Mucosa of descending colon (tissue), 3 donors: ENCODE measurements at regions not wholly inside any gene's neighbourhood (a gene's known extent, or its start where the extent isn't known, plus 50 kb on each side); places are given as distances from the start of the nearest gene placed in this dataset.
A peak's percentile ranks its signal among the peaks of the same experiment; 100 is the strongest.

Source experiments
- ATAC-seq: fragments of 200-7000 bp; cut with Tn5 transposase; one replicate; pipeline ENCODE4 v1.9.1; 2020; ENCODE audit warnings: mild to moderate bottlenecking, moderate library complexity
- DNase-seq, 3 donors: peaks; one replicate each; pipeline ENCODE4 v3.0.0-alpha.2; 2020
- H3K36me3 ChIP-seq: fragments of 200-600 bp; one replicate; pipeline ENCODE4 v1.8.0; 2021; ENCODE audit warnings: low read depth, mild to moderate bottlenecking
- H3K4me1 ChIP-seq: fragments of 200-600 bp; one replicate; pipeline ENCODE4 v1.8.0; 2021; ENCODE audit warnings: low read depth, mild to moderate bottlenecking
- H3K4me3 ChIP-seq: fragments of 200-600 bp; one replicate; pipeline ENCODE4 v1.8.0; 2021; ENCODE audit warnings: mild to moderate bottlenecking
- H3K9me3 ChIP-seq: fragments of 200-600 bp; one replicate; pipeline ENCODE4 v1.8.0; 2021; ENCODE audit warnings: mild to moderate bottlenecking
- intact Hi-C, 2 donors: fragments of 100-400 bp; cut with DNase I in 1 of 2; cut with micrococcal nuclease in 1 of 2; formaldehyde crosslinking; loops; one replicate each; pipeline versions ENCODE4 v1.11.0 to v1.11.1; 2022; cut with DNase I, micrococcal nuclease
- TF ChIP-seq, protein P1 (sequence below): fragments of 200-600 bp; IDR thresholded peaks from one replicate; pipeline ENCODE4 v1.8.0; 2022; ENCODE audit warnings: antibody characterized with exemption, mild to moderate bottlenecking
- donor health status: DM: no; HTN: no; CAD: no; lungs with moderate emphysema.
- donor health status: DM: no; HTN: no; CAD: no.
- donor health status: DM: no; HTN: yes; CAD: no.

DNA sequence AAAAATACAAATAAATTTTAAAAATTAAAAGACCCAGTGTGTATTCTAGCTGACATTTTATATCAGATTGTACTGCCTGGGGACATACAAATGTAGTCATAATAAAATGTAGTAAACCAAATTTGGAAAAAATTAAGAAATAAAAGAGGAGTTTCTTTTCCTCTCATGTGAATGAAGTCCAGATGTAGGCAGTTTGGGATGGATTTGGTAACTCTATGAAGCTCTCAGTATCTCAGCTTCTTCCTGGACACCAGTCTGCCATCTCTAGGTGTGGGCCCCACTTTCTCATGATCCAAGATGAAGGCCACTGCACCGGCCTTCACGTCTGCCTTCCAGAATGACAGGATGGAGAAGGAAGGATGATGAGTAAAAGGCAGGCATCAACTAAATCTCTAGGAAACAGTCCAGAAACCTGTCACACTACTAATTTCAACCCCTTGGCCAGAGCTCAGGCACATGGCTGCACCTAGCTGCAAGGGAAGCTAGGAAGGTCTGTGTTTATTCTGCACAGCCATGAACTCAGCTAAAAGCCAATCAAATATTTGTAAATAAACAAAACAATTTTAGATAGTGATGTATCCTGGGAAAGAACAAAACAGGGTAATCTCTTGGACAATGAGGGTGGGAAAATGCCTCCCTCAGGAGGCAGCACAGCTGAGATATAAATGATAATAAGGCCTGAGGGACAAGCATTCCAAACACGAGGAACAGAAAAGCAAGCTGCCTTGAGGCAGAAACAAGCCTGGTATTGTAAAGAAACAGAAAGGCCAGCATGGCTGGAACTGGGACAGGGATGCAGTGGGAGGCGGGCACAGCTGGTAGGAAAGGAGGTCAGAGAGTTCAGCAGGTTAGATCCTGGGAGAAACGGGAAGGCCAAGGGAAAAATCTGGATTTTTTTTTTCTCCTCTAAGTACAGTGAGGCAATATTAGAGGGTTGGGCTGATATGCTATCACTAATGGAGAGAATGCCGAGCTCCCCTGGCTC, 88.5 kb upstream of the PTPN1 start:
- Histone ChIP-seq H3K9me3 (peaks cover 3% of the 10 kb centered on the region), H3K36me3 (no peaks in the 10 kb centered on the region), H3K4me1 (peaks cover 27% of the 10 kb centered on the region), H3K4me3 (no peak overlapping the region)
- TF ChIP-seq, protein P1, sequence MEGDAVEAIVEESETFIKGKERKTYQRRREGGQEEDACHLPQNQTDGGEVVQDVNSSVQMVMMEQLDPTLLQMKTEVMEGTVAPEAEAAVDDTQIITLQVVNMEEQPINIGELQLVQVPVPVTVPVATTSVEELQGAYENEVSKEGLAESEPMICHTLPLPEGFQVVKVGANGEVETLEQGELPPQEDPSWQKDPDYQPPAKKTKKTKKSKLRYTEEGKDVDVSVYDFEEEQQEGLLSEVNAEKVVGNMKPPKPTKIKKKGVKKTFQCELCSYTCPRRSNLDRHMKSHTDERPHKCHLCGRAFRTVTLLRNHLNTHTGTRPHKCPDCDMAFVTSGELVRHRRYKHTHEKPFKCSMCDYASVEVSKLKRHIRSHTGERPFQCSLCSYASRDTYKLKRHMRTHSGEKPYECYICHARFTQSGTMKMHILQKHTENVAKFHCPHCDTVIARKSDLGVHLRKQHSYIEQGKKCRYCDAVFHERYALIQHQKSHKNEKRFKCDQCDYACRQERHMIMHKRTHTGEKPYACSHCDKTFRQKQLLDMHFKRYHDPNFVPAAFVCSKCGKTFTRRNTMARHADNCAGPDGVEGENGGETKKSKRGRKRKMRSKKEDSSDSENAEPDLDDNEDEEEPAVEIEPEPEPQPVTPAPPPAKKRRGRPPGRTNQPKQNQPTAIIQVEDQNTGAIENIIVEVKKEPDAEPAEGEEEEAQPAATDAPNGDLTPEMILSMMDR = no peak
- DNase-seq (no peak), ATAC-seq (peak; percentile 8)
- intact Hi-C loops = no loop called here

DNA sequence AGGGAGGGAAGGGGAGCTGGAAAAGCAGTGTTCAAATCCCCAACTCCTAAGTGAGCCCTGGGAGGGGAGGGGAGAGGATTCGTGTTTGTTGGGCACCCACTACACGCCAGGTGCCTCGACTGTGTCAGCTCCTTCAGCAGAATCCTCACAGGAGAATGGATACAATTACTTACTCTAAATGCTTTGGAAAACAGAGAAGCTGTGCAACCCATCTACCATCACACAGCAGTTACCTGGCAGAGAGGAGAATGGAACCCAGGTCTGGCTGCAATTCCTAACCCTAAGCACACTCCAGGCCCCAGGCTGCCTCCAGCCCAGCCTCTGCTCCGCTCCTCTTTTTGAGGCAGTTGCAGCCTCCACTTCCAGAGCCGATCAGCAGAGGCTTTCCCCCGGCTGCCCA, 86.4 kb upstream of the PTPN1 start:
- Histone ChIP-seq H3K4me1 (peaks cover 28% of the 10 kb centered on the region), H3K36me3 (no peaks in the 10 kb centered on the region), H3K9me3 (peaks cover 3% of the 10 kb centered on the region), H3K4me3 (no peak overlapping the region)
- intact Hi-C loops = no loop called here
- no peak for DNase-seq
- no peak for ATAC-seq
- TF ChIP-seq, protein P1 = no peak

DNA sequence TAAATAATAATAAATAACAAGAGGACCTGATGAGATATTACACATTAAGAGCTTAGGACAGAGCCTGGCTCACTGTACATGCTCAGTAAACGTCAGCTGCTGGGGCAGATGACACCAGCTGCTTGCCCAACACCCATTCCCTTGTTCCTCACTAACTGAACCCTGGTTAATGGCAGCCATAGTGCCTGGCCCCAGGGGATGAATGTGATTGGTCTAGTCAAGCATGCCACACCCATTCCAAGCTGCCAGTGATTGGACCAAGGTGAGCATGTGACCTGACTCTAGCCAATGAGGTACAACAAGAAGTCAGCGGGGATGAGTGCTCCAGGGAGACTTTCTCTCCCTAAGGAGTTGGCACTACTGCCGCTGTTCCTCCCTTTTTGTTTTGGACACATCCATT, 85.1 kb upstream of the PTPN1 start:
- intact Hi-C loops = no loop called here
- H3K4me1 ChIP-seq = peaks cover 28% of the 10 kb centered on the region
- ATAC-seq = no peak
- TF ChIP-seq, protein P1 = no peak
- no peaks in the 10 kb centered on the region for H3K36me3 ChIP-seq
- no peak overlapping the region for H3K4me3 ChIP-seq
- no peak for DNase-seq
- peaks cover 3% of the 10 kb centered on the region for H3K9me3 ChIP-seq

DNA sequence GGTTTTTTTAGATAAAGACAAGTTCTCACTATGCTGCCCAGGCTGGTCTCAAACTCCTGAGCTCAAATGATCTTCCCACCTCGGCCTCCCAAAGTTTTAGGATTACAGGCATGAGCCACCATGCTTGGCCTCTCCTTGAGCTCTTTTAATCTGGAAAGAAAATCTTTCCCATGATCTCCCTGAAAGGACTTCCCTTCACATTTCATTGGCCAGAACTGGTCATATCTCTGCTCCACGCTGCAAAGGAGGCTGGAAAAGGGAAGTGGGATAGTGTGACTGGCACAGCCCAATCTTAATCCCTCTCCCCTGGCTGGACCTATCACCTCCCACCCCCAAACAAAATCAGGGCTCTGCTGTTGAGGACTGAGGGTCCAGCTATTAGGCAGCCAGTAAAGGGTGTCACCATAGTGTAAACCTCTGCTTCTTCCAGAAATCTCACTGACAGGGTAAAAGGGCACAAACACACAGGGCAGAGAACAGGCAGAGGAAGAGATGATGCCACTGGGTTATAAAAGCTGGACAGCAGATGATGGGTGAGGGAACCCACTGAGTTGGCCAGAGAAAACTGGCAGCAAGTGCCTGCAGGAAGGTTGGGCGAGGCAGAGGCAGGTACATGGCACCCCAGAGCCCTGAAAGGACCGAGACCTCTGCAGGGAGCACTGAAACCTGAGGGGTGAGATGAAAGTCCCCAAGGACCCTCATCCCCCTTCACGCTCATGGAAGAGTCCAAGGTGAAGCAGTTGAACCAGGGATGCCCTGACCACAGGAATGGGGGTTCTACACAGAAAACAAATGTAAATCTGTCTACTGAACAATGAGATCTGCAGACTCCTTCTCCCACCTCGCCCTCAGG, 83.1 kb upstream of the PTPN1 start:
- intact Hi-C loops = no loop called here
- Histone ChIP-seq H3K9me3 (no peaks in the 10 kb centered on the region), H3K36me3 (no peaks in the 10 kb centered on the region), H3K4me1 (peaks cover 30% of the 10 kb centered on the region), H3K4me3 (no peak overlapping the region)
- TF ChIP-seq, protein P1 = no peak
- no peak for ATAC-seq
- no peak for DNase-seq

DNA sequence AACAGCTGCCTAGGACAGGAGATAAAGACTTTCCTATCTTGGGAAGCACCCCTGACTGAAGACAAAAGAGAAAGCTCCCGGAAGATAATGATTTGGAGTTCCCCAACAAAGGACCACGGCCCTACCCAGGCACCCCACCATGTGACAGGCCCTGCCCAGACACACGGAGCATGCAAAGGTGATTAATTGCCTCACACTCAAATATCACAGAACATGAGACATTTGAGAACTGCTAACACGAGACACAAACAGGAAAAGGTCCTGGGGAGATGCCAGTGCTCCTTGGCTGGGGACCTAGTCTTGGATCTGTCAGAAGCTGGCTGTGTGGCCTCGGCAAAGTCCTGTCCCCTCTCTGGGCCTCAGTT, 82.5 kb upstream of the PTPN1 start:
- DNase-seq (no peak), ATAC-seq (no peak)
- no peaks in the 10 kb centered on the region for H3K36me3 ChIP-seq
- H3K4me3 ChIP-seq = no peak overlapping the region
- peaks cover 24% of the 10 kb centered on the region for H3K4me1 ChIP-seq
- intact Hi-C loops = no loop called here
- H3K9me3 ChIP-seq = no peaks in the 10 kb centered on the region
- TF ChIP-seq, protein P1 = no peak
